ENCODE measurements at regions not wholly inside any gene's neighbourhood (a gene's known extent, or its start where the extent isn't known, plus 50 kb on each side); places are given as distances from the start of the nearest gene placed in this dataset.

GRCh38 chr11:80621871-80622270 lies 1181.0 kb upstream of the TENM4 start:
- TF ChIP-seq, protein P1, sequence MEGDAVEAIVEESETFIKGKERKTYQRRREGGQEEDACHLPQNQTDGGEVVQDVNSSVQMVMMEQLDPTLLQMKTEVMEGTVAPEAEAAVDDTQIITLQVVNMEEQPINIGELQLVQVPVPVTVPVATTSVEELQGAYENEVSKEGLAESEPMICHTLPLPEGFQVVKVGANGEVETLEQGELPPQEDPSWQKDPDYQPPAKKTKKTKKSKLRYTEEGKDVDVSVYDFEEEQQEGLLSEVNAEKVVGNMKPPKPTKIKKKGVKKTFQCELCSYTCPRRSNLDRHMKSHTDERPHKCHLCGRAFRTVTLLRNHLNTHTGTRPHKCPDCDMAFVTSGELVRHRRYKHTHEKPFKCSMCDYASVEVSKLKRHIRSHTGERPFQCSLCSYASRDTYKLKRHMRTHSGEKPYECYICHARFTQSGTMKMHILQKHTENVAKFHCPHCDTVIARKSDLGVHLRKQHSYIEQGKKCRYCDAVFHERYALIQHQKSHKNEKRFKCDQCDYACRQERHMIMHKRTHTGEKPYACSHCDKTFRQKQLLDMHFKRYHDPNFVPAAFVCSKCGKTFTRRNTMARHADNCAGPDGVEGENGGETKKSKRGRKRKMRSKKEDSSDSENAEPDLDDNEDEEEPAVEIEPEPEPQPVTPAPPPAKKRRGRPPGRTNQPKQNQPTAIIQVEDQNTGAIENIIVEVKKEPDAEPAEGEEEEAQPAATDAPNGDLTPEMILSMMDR (conservative IDR thresholded peaks at IDR 0.05 in 1 of 2, IDR thresholded peaks at IDR 0.05 in 1 of 2; ENCODE audit: extremely low read depth in 1 of 2, insufficient read depth in 1 of 2, low read depth in 1 of 2, low read length in 2 of 2) = no peak
- TF ChIP-seq EZH2 (IDR thresholded peaks at IDR 0.05; ENCODE audit: borderline replicate concordance, low read length) = no peak

All from mammary epithelial cell (primary cell).